ENCODE measurements at regions not wholly inside any gene's neighbourhood (a gene's known extent, or its start where the extent isn't known, plus 50 kb on each side); places are given as distances from the start of the nearest gene placed in this dataset.

GRCh38 chr12:89873745-89874144, 165.1 kb upstream of the ATP2B1 start:
- no peak for TF ChIP-seq CTCF (IDR thresholded peaks at IDR 0.05)
- TF ChIP-seq POLR2A (IDR thresholded peaks at IDR 0.05), result no peak

Data from heart left ventricle (tissue), 13 donors.